ENCODE measurements at regions not wholly inside any gene's neighbourhood (a gene's known extent, or its start where the extent isn't known, plus 50 kb on each side); places are given as distances from the start of the nearest gene placed in this dataset.
A peak's percentile ranks its signal among the peaks of the same experiment; 100 is the strongest.
"Not testable (repeated sequence)": the region's sequence is repeated elsewhere in the genome, so short reads cannot be mapped to it uniquely, and the experiment has no call there.

DNA sequence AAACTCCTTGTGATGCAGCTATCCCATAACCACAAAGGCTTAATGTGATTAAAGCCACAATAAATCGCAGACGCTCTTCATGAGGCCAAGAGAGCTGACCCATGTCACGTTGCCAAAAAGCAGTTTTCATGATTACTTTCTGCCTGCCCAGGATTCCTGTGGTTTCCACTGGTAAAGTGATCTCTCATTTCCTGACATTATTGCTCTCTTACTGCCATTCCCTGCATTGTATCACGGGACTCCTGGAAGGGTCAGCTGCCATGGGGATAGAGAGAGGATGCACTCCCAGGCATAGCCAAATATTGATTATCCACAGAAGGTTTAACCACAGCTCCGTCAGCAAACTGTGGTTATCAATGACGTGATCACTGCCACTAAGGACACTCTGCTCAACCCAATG, 103.8 kb upstream of the SLC1A3 start:
- ChIA-PET CTCF (no interaction called here), POLR2A (no interaction called here)
- H3K4me1 Mint-ChIP-seq (ENCODE audit: low read depth, unreplicated experiment) = no peaks in the 10 kb centered on the region
- no peaks in the 10 kb centered on the region for H3K9me3 Mint-ChIP-seq (ENCODE audit: unreplicated experiment)
- no peaks in the 10 kb centered on the region for H3K27me3 Mint-ChIP-seq (ENCODE audit: insufficient read depth, unreplicated experiment)
- Histone ChIP-seq H3K9me3 (no peaks in the 10 kb centered on the region), H3K4me1 (peaks cover 14% of the 10 kb centered on the region; the same call in 1 of the 2 replicates), H3K27me3 (replicated peaks; ENCODE audit: control insufficient read depth, insufficient read depth, low read length) (no peaks in the 10 kb centered on the region), H3K4me3 (ENCODE audit: low read depth, low read length) (no peak overlapping the region), H3K36me3 (ENCODE audit: control insufficient read depth, insufficient read depth, low read length) (no peaks in the 10 kb centered on the region)
- no peaks in the 10 kb centered on the region for H3K36me3 Mint-ChIP-seq (ENCODE audit: insufficient read depth, unreplicated experiment)
- H3K4me3 Mint-ChIP-seq (ENCODE audit: unreplicated experiment) = no peak overlapping the region
- TF ChIP-seq, protein P1, sequence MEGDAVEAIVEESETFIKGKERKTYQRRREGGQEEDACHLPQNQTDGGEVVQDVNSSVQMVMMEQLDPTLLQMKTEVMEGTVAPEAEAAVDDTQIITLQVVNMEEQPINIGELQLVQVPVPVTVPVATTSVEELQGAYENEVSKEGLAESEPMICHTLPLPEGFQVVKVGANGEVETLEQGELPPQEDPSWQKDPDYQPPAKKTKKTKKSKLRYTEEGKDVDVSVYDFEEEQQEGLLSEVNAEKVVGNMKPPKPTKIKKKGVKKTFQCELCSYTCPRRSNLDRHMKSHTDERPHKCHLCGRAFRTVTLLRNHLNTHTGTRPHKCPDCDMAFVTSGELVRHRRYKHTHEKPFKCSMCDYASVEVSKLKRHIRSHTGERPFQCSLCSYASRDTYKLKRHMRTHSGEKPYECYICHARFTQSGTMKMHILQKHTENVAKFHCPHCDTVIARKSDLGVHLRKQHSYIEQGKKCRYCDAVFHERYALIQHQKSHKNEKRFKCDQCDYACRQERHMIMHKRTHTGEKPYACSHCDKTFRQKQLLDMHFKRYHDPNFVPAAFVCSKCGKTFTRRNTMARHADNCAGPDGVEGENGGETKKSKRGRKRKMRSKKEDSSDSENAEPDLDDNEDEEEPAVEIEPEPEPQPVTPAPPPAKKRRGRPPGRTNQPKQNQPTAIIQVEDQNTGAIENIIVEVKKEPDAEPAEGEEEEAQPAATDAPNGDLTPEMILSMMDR (IDR thresholded peaks at IDR 0.05; ENCODE audit: insufficient read depth in 1 of 2, low read depth in 1 of 2, low read length in 1 of 2, severe bottlenecking in 1 of 2, unreplicated experiment in 1 of 2) = no peak
- DNase-seq = no peak
- intact Hi-C loops (cut with micrococcal nuclease; ENCODE audit: unreplicated experiment) = no loop called here
- no TSS peak for BruUV-seq (replicated peaks)
- H3K27ac Mint-ChIP-seq (ENCODE audit: unreplicated experiment) = no peak overlapping the region

DNA sequence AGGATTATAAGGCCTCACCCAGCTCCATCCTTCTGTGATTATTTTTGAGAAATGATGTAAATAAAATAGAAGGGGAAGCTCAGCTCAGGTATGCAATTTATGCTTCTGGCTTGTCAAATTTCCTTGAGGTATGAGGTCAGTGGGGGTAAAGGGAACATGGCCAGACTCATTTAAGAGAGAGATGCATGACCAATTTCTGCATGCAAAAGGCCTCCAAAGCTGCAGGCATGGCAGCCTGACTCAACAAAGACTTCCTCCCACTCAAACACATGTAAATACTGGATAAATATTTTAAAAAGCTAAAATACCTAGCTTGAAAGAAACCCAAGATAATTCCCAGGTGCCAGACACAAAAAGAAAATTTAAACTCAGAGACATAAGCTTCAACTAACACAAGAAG, 101.4 kb upstream of the SLC1A3 start:
- intact Hi-C loops (cut with micrococcal nuclease; ENCODE audit: unreplicated experiment) = no loop called here
- no peaks in the 10 kb centered on the region for H3K36me3 ChIP-seq (ENCODE audit: control insufficient read depth, insufficient read depth, low read length)
- H3K4me1 ChIP-seq = peaks cover 14% of the 10 kb centered on the region; the same call in 1 of the 2 replicates
- no peaks in the 10 kb centered on the region for H3K27me3 Mint-ChIP-seq (ENCODE audit: insufficient read depth, unreplicated experiment)
- CTCF ChIA-PET = interaction anchor here (1.7 to 1.9 kb wide), 2 partner anchors 87 to 90 kb away, joined by 4 to 5 read pairs; no protein-coding TSS in a partner anchor
- POLR2A ChIA-PET = no interaction called here
- H3K27ac Mint-ChIP-seq (ENCODE audit: unreplicated experiment) = no peak overlapping the region
- no TSS peak for BruUV-seq (replicated peaks)
- TF ChIP-seq, protein P1 (IDR thresholded peaks at IDR 0.05; ENCODE audit: insufficient read depth in 1 of 2, low read depth in 1 of 2, low read length in 1 of 2, severe bottlenecking in 1 of 2, unreplicated experiment in 1 of 2) = no peak
- no peaks in the 10 kb centered on the region for H3K9me3 ChIP-seq
- H3K27me3 ChIP-seq (replicated peaks; ENCODE audit: control insufficient read depth, insufficient read depth, low read length) = no peaks in the 10 kb centered on the region
- no peak overlapping the region for H3K4me3 ChIP-seq (ENCODE audit: low read depth, low read length)
- no peaks in the 10 kb centered on the region for H3K36me3 Mint-ChIP-seq (ENCODE audit: insufficient read depth, unreplicated experiment)
- H3K4me1 Mint-ChIP-seq (ENCODE audit: low read depth, unreplicated experiment) = no peaks in the 10 kb centered on the region
- H3K9me3 Mint-ChIP-seq (ENCODE audit: unreplicated experiment) = peaks cover 14% of the 10 kb centered on the region
- H3K4me3 Mint-ChIP-seq (ENCODE audit: unreplicated experiment) = no peak overlapping the region
- DNase-seq = no peak

DNA sequence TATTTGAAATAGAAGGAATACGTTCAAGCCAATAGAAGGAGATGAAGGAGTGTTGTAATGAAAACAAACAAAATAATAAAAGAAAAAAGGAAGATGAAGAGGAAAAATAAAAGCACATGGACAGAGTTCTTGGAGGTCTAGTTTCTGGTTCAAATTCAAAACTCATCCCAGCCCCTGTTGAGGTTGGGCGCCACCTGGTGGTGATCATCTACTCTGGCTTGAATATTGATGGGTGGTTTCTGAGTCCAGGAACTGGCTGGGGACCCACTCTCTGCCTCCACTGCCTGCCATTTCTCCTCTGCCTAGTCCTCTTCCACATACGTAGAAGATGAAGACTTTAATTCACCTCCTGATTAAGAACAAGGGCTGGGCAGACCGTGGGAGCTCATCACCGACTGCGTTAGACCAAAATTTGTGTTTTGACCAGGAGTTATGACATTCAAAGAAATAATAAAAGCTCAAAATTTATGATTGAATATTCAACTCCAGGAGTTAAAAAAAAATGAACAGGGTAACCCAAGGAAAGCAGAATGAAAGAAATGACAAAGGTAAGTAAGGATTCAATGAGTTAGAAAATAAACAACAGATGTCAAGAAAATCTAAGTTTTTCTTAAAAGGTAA, 99.0 kb upstream of the SLC1A3 start:
- peaks cover 16% of the 10 kb centered on the region for H3K9me3 Mint-ChIP-seq (ENCODE audit: unreplicated experiment)
- H3K36me3 Mint-ChIP-seq (ENCODE audit: insufficient read depth, unreplicated experiment) = no peaks in the 10 kb centered on the region
- no peaks in the 10 kb centered on the region for H3K27me3 ChIP-seq (replicated peaks; ENCODE audit: control insufficient read depth, insufficient read depth, low read length)
- no peaks in the 10 kb centered on the region for H3K9me3 ChIP-seq
- BruUV-seq (replicated peaks) = no TSS peak
- no peak overlapping the region for H3K4me3 Mint-ChIP-seq (ENCODE audit: unreplicated experiment)
- H3K4me1 Mint-ChIP-seq (ENCODE audit: low read depth, unreplicated experiment) = no peaks in the 10 kb centered on the region
- no peak overlapping the region for H3K4me3 ChIP-seq (ENCODE audit: low read depth, low read length)
- no peak overlapping the region for H3K27ac Mint-ChIP-seq (ENCODE audit: unreplicated experiment)
- TF ChIP-seq, protein P1 (IDR thresholded peaks at IDR 0.05; ENCODE audit: insufficient read depth in 1 of 2, low read depth in 1 of 2, low read length in 1 of 2, severe bottlenecking in 1 of 2, unreplicated experiment in 1 of 2) = peak; percentile 78 to 88
- ChIA-PET POLR2A (no interaction called here), CTCF (interaction anchor here (0.7 to 1.5 kb wide), 3 partner anchors 91 to 183 kb away, joined by 3 to 4 read pairs (median 4); no protein-coding TSS in a partner anchor)
- no peaks in the 10 kb centered on the region for H3K27me3 Mint-ChIP-seq (ENCODE audit: insufficient read depth, unreplicated experiment)
- DNase-seq = peak; percentile 76 to 83
- intact Hi-C loops (cut with micrococcal nuclease; ENCODE audit: unreplicated experiment) = loop anchor here (1.0 kb wide), 2 partner anchors 92 to 189 kb away; no protein-coding TSS in a partner anchor
- H3K4me1 ChIP-seq = peaks cover 14% of the 10 kb centered on the region; the same call in 1 of the 2 replicates
- no peaks in the 10 kb centered on the region for H3K36me3 ChIP-seq (ENCODE audit: control insufficient read depth, insufficient read depth, low read length)

DNA sequence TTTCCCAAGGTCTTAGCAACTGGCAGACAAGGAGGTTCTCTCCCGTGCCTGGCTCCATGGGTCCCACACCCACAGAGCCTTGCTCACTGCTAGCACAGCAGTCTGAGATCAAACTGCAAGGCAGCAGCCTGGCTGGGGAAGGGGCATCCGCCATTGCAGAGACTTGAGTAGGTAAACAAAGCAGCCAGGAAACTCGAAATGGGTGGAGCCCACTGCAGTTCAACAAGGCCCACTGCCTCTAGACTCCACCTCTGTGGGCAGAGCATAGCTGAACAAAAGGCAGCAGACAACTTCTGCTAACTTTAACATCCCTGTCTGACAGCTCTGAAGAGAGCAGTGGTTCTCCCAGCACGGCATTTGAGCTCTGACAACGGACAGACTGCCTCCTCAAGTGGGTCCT, 98.1 kb upstream of the SLC1A3 start:
- peaks cover 14% of the 10 kb centered on the region; the same call in 1 of the 2 replicates for H3K4me1 ChIP-seq
- H3K9me3 Mint-ChIP-seq (ENCODE audit: unreplicated experiment) = peaks cover 16% of the 10 kb centered on the region
- H3K4me1 Mint-ChIP-seq (ENCODE audit: low read depth, unreplicated experiment); H3K27me3 ChIP-seq (replicated peaks; ENCODE audit: control insufficient read depth, insufficient read depth, low read length); H3K9me3 ChIP-seq; H3K4me3 Mint-ChIP-seq (ENCODE audit: unreplicated experiment); H3K4me3 ChIP-seq (ENCODE audit: low read depth, low read length); H3K36me3 Mint-ChIP-seq (ENCODE audit: insufficient read depth, unreplicated experiment); H3K27ac Mint-ChIP-seq (ENCODE audit: unreplicated experiment); POLR2A ChIA-PET; BruUV-seq (replicated peaks); H3K36me3 ChIP-seq (ENCODE audit: control insufficient read depth, insufficient read depth, low read length); DNase-seq; H3K27me3 Mint-ChIP-seq (ENCODE audit: insufficient read depth, unreplicated experiment); intact Hi-C loops (cut with micrococcal nuclease; ENCODE audit: unreplicated experiment): not testable (repeated sequence)
- CTCF ChIA-PET = interaction anchor here (1.5 kb wide), 1 partner anchor 93 kb away, joined by 4 read pairs; no protein-coding TSS in a partner anchor

DNA sequence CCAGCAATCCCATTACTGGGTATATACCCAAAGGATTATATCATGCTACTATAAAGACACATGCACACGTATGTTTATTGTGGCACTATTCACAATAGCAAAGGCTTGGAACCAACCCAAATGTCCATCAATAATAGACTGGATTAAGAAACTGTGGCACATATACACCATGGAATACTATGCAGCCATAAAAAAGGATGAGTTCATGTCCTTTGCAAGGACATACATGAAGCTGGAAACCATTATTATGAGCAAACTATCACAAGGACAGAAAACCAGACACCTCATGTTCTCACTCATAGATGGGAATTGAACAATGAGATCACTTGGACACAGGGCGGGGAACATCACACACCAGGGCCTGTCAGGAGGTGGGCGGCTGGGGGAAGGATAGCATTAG, 92.8 kb upstream of the SLC1A3 start:
- H3K27me3 Mint-ChIP-seq (ENCODE audit: insufficient read depth, unreplicated experiment); H3K36me3 Mint-ChIP-seq (ENCODE audit: insufficient read depth, unreplicated experiment); H3K27ac Mint-ChIP-seq (ENCODE audit: unreplicated experiment); CTCF ChIA-PET; H3K4me1 Mint-ChIP-seq (ENCODE audit: low read depth, unreplicated experiment); H3K27me3 ChIP-seq (replicated peaks; ENCODE audit: control insufficient read depth, insufficient read depth, low read length); intact Hi-C loops (cut with micrococcal nuclease; ENCODE audit: unreplicated experiment); H3K4me3 ChIP-seq (ENCODE audit: low read depth, low read length); BruUV-seq (replicated peaks); H3K4me3 Mint-ChIP-seq (ENCODE audit: unreplicated experiment); H3K36me3 ChIP-seq (ENCODE audit: control insufficient read depth, insufficient read depth, low read length); POLR2A ChIA-PET; H3K9me3 ChIP-seq; H3K4me1 ChIP-seq; DNase-seq: not testable (repeated sequence)
- H3K9me3 Mint-ChIP-seq (ENCODE audit: unreplicated experiment) = peaks cover 16% of the 10 kb centered on the region

All from Caco-2 (cell line).